ENCODE measurements at regions not wholly inside any gene's neighbourhood (a gene's known extent, or its start where the extent isn't known, plus 50 kb on each side); places are given as distances from the start of the nearest gene placed in this dataset.

DNA sequence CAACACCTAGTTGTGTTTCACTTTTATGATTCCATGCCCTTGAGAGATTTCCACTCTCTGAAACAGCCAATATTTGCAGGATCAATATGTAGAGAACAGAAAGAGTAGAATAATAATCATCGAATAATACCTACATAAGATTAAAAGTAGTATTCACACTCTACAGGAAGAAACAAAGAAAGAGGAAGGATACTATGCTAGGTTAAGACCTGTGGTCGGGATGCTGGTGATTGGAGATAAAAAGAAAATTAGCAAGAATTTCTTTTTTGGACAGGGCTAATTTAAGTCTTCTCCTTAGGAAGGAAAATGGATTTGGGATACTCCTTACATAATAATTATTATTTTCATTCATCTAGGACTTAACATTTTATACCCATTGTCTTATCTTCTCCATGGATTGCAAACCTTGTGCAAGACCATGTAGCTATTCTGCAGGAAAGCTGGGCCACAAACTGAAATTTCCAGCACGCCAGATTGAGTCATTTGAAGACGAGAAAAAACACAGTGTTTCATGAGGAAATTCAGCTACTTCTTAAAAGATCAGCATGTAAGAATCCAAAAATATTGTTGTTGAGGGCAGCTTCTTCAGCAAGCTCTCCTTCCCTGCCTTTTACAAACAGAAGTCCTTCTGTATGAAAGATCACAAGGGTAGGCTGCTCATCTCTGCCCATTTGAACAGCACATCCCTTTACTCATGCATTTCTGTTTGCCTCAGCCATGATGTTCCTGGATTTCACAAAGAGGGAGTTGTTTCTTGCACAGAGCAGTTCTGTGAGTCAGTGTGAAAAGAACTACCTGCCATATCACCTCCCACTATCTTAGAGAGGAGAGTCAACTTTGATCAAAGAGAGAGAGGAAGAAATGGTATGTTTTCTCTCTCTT is 90.7 kb downstream of the FAM76B start:
- Histone ChIP-seq H3K9me3 (ENCODE audit: control insufficient read depth in 1 of 2, insufficient read depth in 1 of 2, low read depth in 1 of 2, low read length in 2 of 2) (no peaks in the 10 kb centered on the region), H4K20me1 (ENCODE audit: insufficient read depth) (no peaks in the 10 kb centered on the region), H2AFZ (ENCODE audit: low read depth, low read length, poor library complexity, severe bottlenecking) (no peak overlapping the region), H3K79me2 (ENCODE audit: insufficient read depth, low read length) (no peaks in the 10 kb centered on the region), H3K9me2 (ENCODE audit: insufficient read depth) (no peaks in the 10 kb centered on the region), H3K27me3 (ENCODE audit: insufficient read depth, low read length) (peaks cover 18% of the 10 kb centered on the region), H3K36me3 (ENCODE audit: control insufficient read depth in 1 of 2, insufficient read depth in 2 of 2, low read length in 2 of 2) (no peaks in the 10 kb centered on the region), H3K27ac (ENCODE audit: low read depth, low read length) (no peak overlapping the region), H3K4me2 (ENCODE audit: low read length) (no peak overlapping the region), H3K4me1 (ENCODE audit: control insufficient read depth in 1 of 2, insufficient read depth in 2 of 2, low read length in 2 of 2) (no peaks in the 10 kb centered on the region), H3K9ac (ENCODE audit: low read length) (no peak overlapping the region), H3K4me3 (replicated peaks in 1 of 2; ENCODE audit: low read depth in 1 of 2, low read length in 2 of 2) (no peak overlapping the region)
- TF ChIP-seq RAD21 (IDR thresholded peaks at IDR 0.05; ENCODE audit: low read depth), result no peak
- ChIA-PET CTCF (interaction anchor here (1.6 kb wide), 1 partner anchor 547 kb away, joined by 5 read pairs; no protein-coding TSS in a partner anchor), RAD21 (ENCODE audit: low non-redundant PET in 1 of 2, low total read pairs in 2 of 2, uncharacterized antibody in 2 of 2, unreplicated experiment in 2 of 2) (no interaction called here), POLR2A (interaction anchor here (1.6 kb wide), 1 partner anchor 11 kb away, joined by 3 read pairs; no protein-coding TSS in a partner anchor)
- no TSS peak for BruUV-seq (replicated peaks)
- ATAC-seq, result no peak
- DNase-seq (ENCODE audit: low read depth, low spot score), result no peak
- intact Hi-C loops (cut with micrococcal nuclease), result no loop called here

- Histone ChIP-seq H3K9ac (ENCODE audit: low read length) (no peak overlapping the region), H3K4me2 (ENCODE audit: low read length) (no peak overlapping the region), H2AFZ (ENCODE audit: low read depth, low read length, poor library complexity, severe bottlenecking) (no peak overlapping the region), H3K9me3 (ENCODE audit: control insufficient read depth in 1 of 2, insufficient read depth in 1 of 2, low read depth in 1 of 2, low read length in 2 of 2) (no peaks in the 10 kb centered on the region), H3K4me3 (replicated peaks in 1 of 2; ENCODE audit: low read depth in 1 of 2, low read length in 2 of 2) (no peak overlapping the region), H3K36me3 (ENCODE audit: control insufficient read depth in 1 of 2, insufficient read depth in 2 of 2, low read length in 2 of 2) (no peaks in the 10 kb centered on the region), H3K79me2 (ENCODE audit: insufficient read depth, low read length) (no peaks in the 10 kb centered on the region), H4K20me1 (ENCODE audit: insufficient read depth) (no peaks in the 10 kb centered on the region), H3K27ac (ENCODE audit: low read depth, low read length) (no peak overlapping the region), H3K27me3 (ENCODE audit: insufficient read depth, low read length) (peaks cover 12% of the 10 kb centered on the region; the same call in 1 of the 2 replicates), H3K4me1 (ENCODE audit: control insufficient read depth in 1 of 2, insufficient read depth in 2 of 2, low read length in 2 of 2) (no peaks in the 10 kb centered on the region), H3K9me2 (ENCODE audit: insufficient read depth) (no peaks in the 10 kb centered on the region)
- intact Hi-C loops (cut with micrococcal nuclease), result no loop called here
- DNase-seq (ENCODE audit: low read depth, low spot score), result no peak
- ChIA-PET CTCF (interaction anchor here (1.6 kb wide), 1 partner anchor 546 kb away, joined by 5 read pairs; no protein-coding TSS in a partner anchor), POLR2A (no interaction called here), RAD21 (ENCODE audit: low non-redundant PET in 1 of 2, low total read pairs in 2 of 2, uncharacterized antibody in 2 of 2, unreplicated experiment in 2 of 2) (no interaction called here)
- ATAC-seq, result no peak
- no TSS peak for BruUV-seq (replicated peaks)
- no peak for TF ChIP-seq ZBTB33 (IDR thresholded peaks at IDR 0.05; ENCODE audit: extremely low read depth, insufficient replicate concordance, low read length)
- TF ChIP-seq RAD21 (IDR thresholded peaks at IDR 0.05; ENCODE audit: low read depth), result no peak
- no peak for TF ChIP-seq EZH2phosphoT487 (IDR thresholded peaks at IDR 0.05; ENCODE audit: borderline replicate concordance)
- no peak for TF ChIP-seq SRF (IDR thresholded peaks at IDR 0.05; ENCODE audit: low read depth)
- TF ChIP-seq ELF1 (IDR thresholded peaks at IDR 0.05; ENCODE audit: borderline replicate concordance, low read depth), result no peak
- TF ChIP-seq, protein P1, sequence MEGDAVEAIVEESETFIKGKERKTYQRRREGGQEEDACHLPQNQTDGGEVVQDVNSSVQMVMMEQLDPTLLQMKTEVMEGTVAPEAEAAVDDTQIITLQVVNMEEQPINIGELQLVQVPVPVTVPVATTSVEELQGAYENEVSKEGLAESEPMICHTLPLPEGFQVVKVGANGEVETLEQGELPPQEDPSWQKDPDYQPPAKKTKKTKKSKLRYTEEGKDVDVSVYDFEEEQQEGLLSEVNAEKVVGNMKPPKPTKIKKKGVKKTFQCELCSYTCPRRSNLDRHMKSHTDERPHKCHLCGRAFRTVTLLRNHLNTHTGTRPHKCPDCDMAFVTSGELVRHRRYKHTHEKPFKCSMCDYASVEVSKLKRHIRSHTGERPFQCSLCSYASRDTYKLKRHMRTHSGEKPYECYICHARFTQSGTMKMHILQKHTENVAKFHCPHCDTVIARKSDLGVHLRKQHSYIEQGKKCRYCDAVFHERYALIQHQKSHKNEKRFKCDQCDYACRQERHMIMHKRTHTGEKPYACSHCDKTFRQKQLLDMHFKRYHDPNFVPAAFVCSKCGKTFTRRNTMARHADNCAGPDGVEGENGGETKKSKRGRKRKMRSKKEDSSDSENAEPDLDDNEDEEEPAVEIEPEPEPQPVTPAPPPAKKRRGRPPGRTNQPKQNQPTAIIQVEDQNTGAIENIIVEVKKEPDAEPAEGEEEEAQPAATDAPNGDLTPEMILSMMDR (IDR thresholded peaks at IDR 0.05 in 2 of 3, conservative IDR thresholded peaks at IDR 0.05 in 1 of 3; ENCODE audit: borderline replicate concordance in 1 of 3, insufficient read depth in 1 of 3, low read depth in 2 of 3, low read length in 2 of 3), result no peak
- TF ChIP-seq EGR1 (IDR thresholded peaks at IDR 0.05; ENCODE audit: low read depth), result no peak
- TF ChIP-seq TCF7L2 (IDR thresholded peaks at IDR 0.05; ENCODE audit: borderline replicate concordance, extremely low read depth, insufficient read depth, insufficient read length), result no peak
- no peak for TF ChIP-seq FOSL1 (IDR thresholded peaks at IDR 0.05; ENCODE audit: low read depth)
Measured at GRCh38 chr11:95697614-95698408, 91.8 kb downstream of the FAM76B start.

All from HCT116 (cell line).